ENCODE measurements at regions not wholly inside any gene's neighbourhood (a gene's known extent, or its start where the extent isn't known, plus 50 kb on each side); places are given as distances from the start of the nearest gene placed in this dataset.

DNA sequence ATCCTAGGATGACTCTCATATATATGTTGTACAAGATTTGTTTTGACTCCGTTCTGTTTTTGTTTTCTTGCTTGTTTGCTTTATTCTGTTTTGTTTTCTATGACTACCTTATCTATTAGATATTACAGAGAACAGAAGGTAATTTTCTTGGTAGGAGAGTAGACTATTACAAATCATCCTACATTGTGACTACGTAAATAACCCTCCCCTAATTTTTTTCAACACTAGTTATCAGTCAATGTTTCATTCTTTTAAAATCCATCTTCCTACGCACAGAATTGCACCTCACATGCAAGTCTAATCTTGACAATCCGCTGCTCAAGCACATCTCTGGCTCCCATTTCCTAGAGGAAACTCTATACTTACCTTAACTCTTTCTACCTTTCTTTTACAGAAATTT, 792.3 kb upstream of the PIK3C3 start:
- H3K79me2 ChIP-seq (ENCODE audit: insufficient read depth, low read length) = no peaks in the 10 kb centered on the region
- no peak overlapping the region for H3K4me2 ChIP-seq (ENCODE audit: low read length)
- no peak overlapping the region for H3K9ac ChIP-seq (ENCODE audit: low read length)
- no peaks in the 10 kb centered on the region for H4K20me1 ChIP-seq (ENCODE audit: insufficient read depth, low read length)
- no peak overlapping the region for H3K27ac ChIP-seq (ENCODE audit: low read depth, low read length, poor library complexity, severe bottlenecking)
- H3K4me1 ChIP-seq (ENCODE audit: insufficient read depth, low read length, severe bottlenecking) = no peaks in the 10 kb centered on the region
- H3K36me3 ChIP-seq (ENCODE audit: insufficient read depth, low read length) = no peaks in the 10 kb centered on the region
- H3K9me2 ChIP-seq (ENCODE audit: low read depth, low read length) = no peaks in the 10 kb centered on the region
- H3K4me3 ChIP-seq (ENCODE audit: low read depth, low read length, poor library complexity, severe bottlenecking) = no peak overlapping the region
- no peaks in the 10 kb centered on the region for H3K9me3 ChIP-seq (ENCODE audit: low read length)
- no peaks in the 10 kb centered on the region for H3F3A ChIP-seq (ENCODE audit: insufficient read depth, low read length)
- TF ChIP-seq EZH2 (IDR thresholded peaks at IDR 0.05; ENCODE audit: borderline replicate concordance, low read length) = no peak
- no peak for TF ChIP-seq CTCF (IDR thresholded peaks at IDR 0.05; ENCODE audit: low read length)
- no peak overlapping the region for H2AFZ ChIP-seq (ENCODE audit: low read length)
- H3K27me3 ChIP-seq (ENCODE audit: insufficient read depth, low read length) = no peaks in the 10 kb centered on the region

- TF ChIP-seq EZH2 (IDR thresholded peaks at IDR 0.05; ENCODE audit: borderline replicate concordance, low read length) (no peak), CTCF (IDR thresholded peaks at IDR 0.05; ENCODE audit: low read length) (no peak)
- no peaks in the 10 kb centered on the region for H3K79me2 ChIP-seq (ENCODE audit: insufficient read depth, low read length)
- no peaks in the 10 kb centered on the region for H4K20me1 ChIP-seq (ENCODE audit: insufficient read depth, low read length)
- no peak overlapping the region for H2AFZ ChIP-seq (ENCODE audit: low read length)
- no peaks in the 10 kb centered on the region for H3K36me3 ChIP-seq (ENCODE audit: insufficient read depth, low read length)
- H3K27ac ChIP-seq (ENCODE audit: low read depth, low read length, poor library complexity, severe bottlenecking) = no peak overlapping the region
- H3K4me1 ChIP-seq (ENCODE audit: insufficient read depth, low read length, severe bottlenecking) = no peaks in the 10 kb centered on the region
- no peaks in the 10 kb centered on the region for H3F3A ChIP-seq (ENCODE audit: insufficient read depth, low read length)
- H3K9ac ChIP-seq (ENCODE audit: low read length) = no peak overlapping the region
- no peaks in the 10 kb centered on the region for H3K9me3 ChIP-seq (ENCODE audit: low read length)
- no peaks in the 10 kb centered on the region for H3K27me3 ChIP-seq (ENCODE audit: insufficient read depth, low read length)
- H3K4me2 ChIP-seq (ENCODE audit: low read length) = no peak overlapping the region
- no peak overlapping the region for H3K4me3 ChIP-seq (ENCODE audit: low read depth, low read length, poor library complexity, severe bottlenecking)
- H3K9me2 ChIP-seq (ENCODE audit: low read depth, low read length) = no peaks in the 10 kb centered on the region
Measured at GRCh38 chr18:41162191-41162590, 792.8 kb upstream of the PIK3C3 start.

GRCh38 chr18:41155910-41156851, 798.9 kb upstream of the PIK3C3 start:
- H3K4me2 ChIP-seq (ENCODE audit: low read length) = no peak overlapping the region
- H3F3A ChIP-seq (ENCODE audit: insufficient read depth, low read length) = no peaks in the 10 kb centered on the region
- no peak for TF ChIP-seq CTCF (IDR thresholded peaks at IDR 0.05; ENCODE audit: low read length)
- no peak for TF ChIP-seq EZH2 (IDR thresholded peaks at IDR 0.05; ENCODE audit: borderline replicate concordance, low read length)
- H3K4me1 ChIP-seq (ENCODE audit: insufficient read depth, low read length, severe bottlenecking) = no peaks in the 10 kb centered on the region
- H3K27me3 ChIP-seq (ENCODE audit: insufficient read depth, low read length) = no peaks in the 10 kb centered on the region
- H3K79me2 ChIP-seq (ENCODE audit: insufficient read depth, low read length) = no peaks in the 10 kb centered on the region
- no peak overlapping the region for H3K9ac ChIP-seq (ENCODE audit: low read length)
- no peaks in the 10 kb centered on the region for H3K36me3 ChIP-seq (ENCODE audit: insufficient read depth, low read length)
- no peaks in the 10 kb centered on the region for H3K9me3 ChIP-seq (ENCODE audit: low read length)
- no peak overlapping the region for H3K4me3 ChIP-seq (ENCODE audit: low read depth, low read length, poor library complexity, severe bottlenecking)
- no peak overlapping the region for H3K27ac ChIP-seq (ENCODE audit: low read depth, low read length, poor library complexity, severe bottlenecking)
- no peak overlapping the region for H2AFZ ChIP-seq (ENCODE audit: low read length)
- H4K20me1 ChIP-seq (ENCODE audit: insufficient read depth, low read length) = no peaks in the 10 kb centered on the region
- no peaks in the 10 kb centered on the region for H3K9me2 ChIP-seq (ENCODE audit: low read depth, low read length)
